H9 (cell line): ENCODE measurements at regions not wholly inside any gene's neighbourhood (a gene's known extent, or its start where the extent isn't known, plus 50 kb on each side); places are given as distances from the start of the nearest gene placed in this dataset.

Source experiments
- DNase-seq: peaks from one replicate; pipeline ENCODE4 v3.0.0-alpha.2; 2017
- H2AFZ ChIP-seq: one replicate; pipeline ENCODE4 v1.6.1; 2013; ENCODE audit warnings: mild to moderate bottlenecking, low read length, control low read depth, moderate library complexity
- H2AK5ac ChIP-seq: 2 replicates; pipeline ENCODE4 v1.6.1; 2013; ENCODE audit warnings: low read length, control low read depth, mixed read lengths; ENCODE audit not compliant: insufficient read length
- H2BK120ac ChIP-seq: one replicate; pipeline ENCODE4 v1.6.1; 2013; ENCODE audit warnings: low read depth, mild to moderate bottlenecking, low read length, control low read depth, inconsistent platforms; ENCODE audit not compliant: poor library complexity, severe bottlenecking
- H2BK12ac ChIP-seq: 2 replicates; pipeline ENCODE4 v1.6.1; 2013; ENCODE audit warnings: low read length, control low read depth, mixed read lengths, low read depth; ENCODE audit not compliant: insufficient read length
- H2BK15ac ChIP-seq: 2 replicates; pipeline ENCODE4 v1.6.1; 2013; ENCODE audit warnings: low read depth, low read length, control low read depth
- H2BK20ac ChIP-seq: one replicate; pipeline ENCODE4 v1.6.1; 2013; ENCODE audit warnings: low read depth, mild to moderate bottlenecking, low read length, control low read depth, inconsistent platforms; ENCODE audit not compliant: poor library complexity, severe bottlenecking
- H2BK5ac ChIP-seq: 2 replicates; pipeline ENCODE4 v1.6.1; 2013; ENCODE audit warnings: low read length, control low read depth, mixed read lengths; ENCODE audit not compliant: insufficient read length
- H3K14ac ChIP-seq: 2 replicates; pipeline ENCODE4 v1.6.1; 2013; ENCODE audit warnings: low read length, control low read depth; ENCODE audit not compliant: insufficient read depth
- H3K18ac ChIP-seq: 2 replicates; pipeline ENCODE4 v1.6.1; 2013; ENCODE audit warnings: low read depth, mild to moderate bottlenecking, mixed read lengths, low read length, control low read depth; ENCODE audit not compliant: insufficient read length
- H3K23ac ChIP-seq: 2 replicates; pipeline ENCODE4 v1.6.1; 2013; ENCODE audit warnings: low read length, control low read depth, mixed read lengths, low read depth; ENCODE audit not compliant: insufficient read length
- H3K23me2 ChIP-seq: 2 replicates; pipeline ENCODE4 v1.6.1; 2013; ENCODE audit warnings: low read depth, mild to moderate bottlenecking, mixed read lengths, low read length, control low read depth; ENCODE audit not compliant: insufficient read length, poor library complexity, severe bottlenecking
- H3K27ac ChIP-seq: 2 replicates; pipeline ENCODE4 v1.5.1; 2013; ENCODE audit warnings: low read length, control low read depth, mixed read lengths, low read depth; ENCODE audit not compliant: insufficient read length
- H3K27me3 ChIP-seq: 2 replicates; pipeline ENCODE4 v1.6.1; 2013; ENCODE audit warnings: low read length, control low read depth, inconsistent platforms; ENCODE audit not compliant: insufficient read depth
- H3K4ac ChIP-seq: 2 replicates; pipeline ENCODE4 v1.6.1; 2013; ENCODE audit warnings: low read depth, mild to moderate bottlenecking, control low read depth, inconsistent platforms, low read length, moderate library complexity
- H3K4me1 ChIP-seq: 2 replicates; pipeline ENCODE4 v1.6.1; 2013; ENCODE audit warnings: low read length, control low read depth, inconsistent platforms; ENCODE audit not compliant: insufficient read depth
- H3K4me2 ChIP-seq: 2 replicates; pipeline ENCODE4 v1.6.1; 2013; ENCODE audit warnings: low read length, control low read depth, mixed read lengths; ENCODE audit not compliant: insufficient read length, insufficient read depth
- H3K56ac ChIP-seq: 2 replicates; pipeline ENCODE4 v1.6.1; 2013; ENCODE audit warnings: low read depth, mild to moderate bottlenecking, mixed read lengths, low read length, control low read depth; ENCODE audit not compliant: insufficient read length
- H3K79me1 ChIP-seq: 2 replicates; pipeline ENCODE4 v1.6.1; 2013; ENCODE audit warnings: low read depth, mild to moderate bottlenecking, moderate library complexity, low read length, control low read depth, inconsistent platforms; ENCODE audit not compliant: insufficient read depth, poor library complexity, severe bottlenecking
- H3K79me2 ChIP-seq: 2 replicates; pipeline ENCODE4 v1.6.1; 2013; ENCODE audit warnings: low read length, control low read depth, inconsistent platforms; ENCODE audit not compliant: insufficient read depth
- H3K9ac ChIP-seq: 2 replicates; pipeline ENCODE4 v1.6.1; 2013; ENCODE audit warnings: low read length, control low read depth, mixed read lengths; ENCODE audit not compliant: insufficient read length; ENCODE audit errors: extremely low read depth
- H3K9me3 ChIP-seq: one replicate; pipeline ENCODE4 v1.6.1; 2013; ENCODE audit warnings: low read depth, low read length, inconsistent platforms; ENCODE audit not compliant: control insufficient read depth
- H3T11ph ChIP-seq: one replicate; pipeline ENCODE4 v1.6.1; 2013; ENCODE audit warnings: mild to moderate bottlenecking, low read length, control low read depth, inconsistent platforms
- H4K20me1 ChIP-seq: one replicate; pipeline ENCODE4 v1.6.1; 2013; ENCODE audit not compliant: control insufficient read depth, insufficient read length, insufficient read depth
- H4K5ac ChIP-seq: 2 replicates; pipeline ENCODE4 v1.6.1; 2013; ENCODE audit warnings: low read depth, mild to moderate bottlenecking, mixed read lengths, low read length, control low read depth; ENCODE audit not compliant: insufficient read length
- H4K8ac ChIP-seq: replicated peaks from 2 replicates; pipeline ENCODE4 v1.6.1; 2013; ENCODE audit warnings: low read length, control low read depth, mixed read lengths, low read depth; ENCODE audit not compliant: insufficient read length
- H4K91ac ChIP-seq: 2 replicates; pipeline ENCODE4 v1.6.1; 2013; ENCODE audit warnings: low read depth, mild to moderate bottlenecking, moderate library complexity, mixed read lengths, low read length, control low read depth; ENCODE audit not compliant: insufficient read length
- H3K27ac Mint-ChIP-seq, 3 experiments: 2 replicates in 2 of 3; 3 replicates in 1 of 3; pipeline ENCODE4 v1.8.0; 2020 to 2021; ENCODE audit warnings: mixed read lengths in 3 of 3, mild to moderate bottlenecking in 1 of 3, moderate library complexity in 1 of 3
- H3K27me3 Mint-ChIP-seq: 2 replicates; pipeline ENCODE4 v1.8.0; 2021; ENCODE audit warnings: low read depth, mild to moderate bottlenecking, moderate library complexity, mixed read lengths
- H3K36me3 Mint-ChIP-seq, 3 experiments: 2 replicates in 2 of 3; 3 replicates in 1 of 3; pipeline ENCODE4 v1.8.0; 2020 to 2021; ENCODE audit warnings: low read depth in 3 of 3, mixed read lengths in 3 of 3; ENCODE audit not compliant: insufficient read depth in 1 of 3
- H3K4me1 Mint-ChIP-seq, 2 experiments: 2 replicates each; pipeline ENCODE4 v1.8.0; 2020; ENCODE audit warnings: mixed read lengths in 2 of 2
- H3K4me3 Mint-ChIP-seq, 2 experiments: 2 replicates in 1 of 2; 3 replicates in 1 of 2; pipeline ENCODE4 v1.8.0; 2020 to 2021; ENCODE audit warnings: mild to moderate bottlenecking in 2 of 2, mixed read lengths in 2 of 2, moderate library complexity in 1 of 2
- H3K9me3 Mint-ChIP-seq, 2 experiments: 2 replicates in 1 of 2; 3 replicates in 1 of 2; pipeline ENCODE4 v1.8.0; 2020; ENCODE audit warnings: mild to moderate bottlenecking in 2 of 2, mixed read lengths in 2 of 2, moderate library complexity in 1 of 2
- TF ChIP-seq, protein P1 (sequence below): fragments of 200-600 bp; sonication (generic); conservative IDR thresholded peaks from 3 replicates; pipeline ENCODE4 v1.8.0; 2021; ENCODE audit warnings: antibody characterized with exemption, mild to moderate bottlenecking

DNA sequence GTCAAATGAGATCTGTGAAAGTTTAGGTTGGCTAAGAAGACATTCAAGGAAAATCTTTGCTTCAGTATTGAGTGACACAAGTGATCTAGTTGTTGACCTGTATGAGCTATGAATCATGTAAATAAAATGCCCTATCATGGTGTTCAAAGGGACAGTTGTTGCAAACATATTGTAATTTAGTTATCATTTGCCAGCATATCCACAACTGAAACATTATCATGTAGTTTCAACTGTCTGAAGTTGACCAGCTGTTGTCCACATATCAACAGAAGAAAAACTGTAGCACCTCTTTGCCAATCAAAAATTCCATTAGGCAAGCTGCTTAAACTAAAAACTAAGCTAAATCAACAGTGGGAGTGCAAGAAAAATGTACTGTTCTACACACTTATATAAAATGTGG is 527.1 kb upstream of the NRXN1 start:
- Histone ChIP-seq H2BK12ac (no peak overlapping the region), H3K9ac (no peak overlapping the region), H3K14ac (no peak overlapping the region), H2AK5ac (no peak overlapping the region), H2BK15ac (no peak overlapping the region), H4K20me1 (no peaks in the 10 kb centered on the region), H3K4ac (no peak overlapping the region), H3K23ac (no peak overlapping the region), H3K27me3 (no peaks in the 10 kb centered on the region), H3K18ac (no peak overlapping the region), H3K27ac (no peak overlapping the region), H3K4me1 (no peaks in the 10 kb centered on the region), H2BK5ac (no peak overlapping the region), H3K4me2 (no peak overlapping the region), H3K9me3 (no peaks in the 10 kb centered on the region), H3K79me1 (no peaks in the 10 kb centered on the region), H4K8ac (no peak overlapping the region), H3K79me2 (no peaks in the 10 kb centered on the region), H3T11ph (no peak overlapping the region), H4K5ac (no peak overlapping the region), H2BK120ac (no peak overlapping the region), H2BK20ac (no peak overlapping the region), H4K91ac (no peak overlapping the region), H3K56ac (no peak overlapping the region), H2AFZ (no peak overlapping the region), H3K23me2 (no peaks in the 10 kb centered on the region)
- H3K9me3 Mint-ChIP-seq: 0 out of 5 replicates have a peak, but pooled peaks cover 0 to 3% of the 10 kb centered on the region in 2 experiments
- TF ChIP-seq, protein P1, sequence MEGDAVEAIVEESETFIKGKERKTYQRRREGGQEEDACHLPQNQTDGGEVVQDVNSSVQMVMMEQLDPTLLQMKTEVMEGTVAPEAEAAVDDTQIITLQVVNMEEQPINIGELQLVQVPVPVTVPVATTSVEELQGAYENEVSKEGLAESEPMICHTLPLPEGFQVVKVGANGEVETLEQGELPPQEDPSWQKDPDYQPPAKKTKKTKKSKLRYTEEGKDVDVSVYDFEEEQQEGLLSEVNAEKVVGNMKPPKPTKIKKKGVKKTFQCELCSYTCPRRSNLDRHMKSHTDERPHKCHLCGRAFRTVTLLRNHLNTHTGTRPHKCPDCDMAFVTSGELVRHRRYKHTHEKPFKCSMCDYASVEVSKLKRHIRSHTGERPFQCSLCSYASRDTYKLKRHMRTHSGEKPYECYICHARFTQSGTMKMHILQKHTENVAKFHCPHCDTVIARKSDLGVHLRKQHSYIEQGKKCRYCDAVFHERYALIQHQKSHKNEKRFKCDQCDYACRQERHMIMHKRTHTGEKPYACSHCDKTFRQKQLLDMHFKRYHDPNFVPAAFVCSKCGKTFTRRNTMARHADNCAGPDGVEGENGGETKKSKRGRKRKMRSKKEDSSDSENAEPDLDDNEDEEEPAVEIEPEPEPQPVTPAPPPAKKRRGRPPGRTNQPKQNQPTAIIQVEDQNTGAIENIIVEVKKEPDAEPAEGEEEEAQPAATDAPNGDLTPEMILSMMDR: no peak
- no peaks in the 10 kb centered on the region for H3K36me3 Mint-ChIP-seq
- H3K4me1 Mint-ChIP-seq: no peaks in the 10 kb centered on the region
- no peak overlapping the region for H3K27ac Mint-ChIP-seq
- DNase-seq: no peak
- no peaks in the 10 kb centered on the region for H3K27me3 Mint-ChIP-seq
- no peak overlapping the region for H3K4me3 Mint-ChIP-seq
